ENCODE measurements at regions not wholly inside any gene's neighbourhood (a gene's known extent, or its start where the extent isn't known, plus 50 kb on each side); places are given as distances from the start of the nearest gene placed in this dataset.

GRCh38 chr1:38772026-38772425 lies 87.5 kb downstream of the RRAGC start:
- no peak for TF ChIP-seq RCOR1 (IDR thresholded peaks at IDR 0.05; ENCODE audit: borderline replicate concordance in 1 of 2, low read depth in 2 of 2, low read length in 2 of 2)
- TF ChIP-seq ZBTB40 (IDR thresholded peaks at IDR 0.05), result no peak
- no peak for TF ChIP-seq ZBTB40 (CRISPR knock-in tag; IDR thresholded peaks at IDR 0.05)
- no peak for TF ChIP-seq CTCF (IDR thresholded peaks at IDR 0.05 in 2 of 3, conservative IDR thresholded peaks at IDR 0.05 in 1 of 3; ENCODE audit: insufficient read depth in 2 of 3, low read depth in 1 of 3, low read length in 3 of 3)
- no peak for TF ChIP-seq RBM22 (IDR thresholded peaks at IDR 0.05; ENCODE audit: low read depth, low read length, poor library complexity, severe bottlenecking)
- TF ChIP-seq ZHX1 (conservative IDR thresholded peaks at IDR 0.05; ENCODE audit: low read length), result no peak
- no peak for TF ChIP-seq SRF (CRISPR knock-in tag; IDR thresholded peaks at IDR 0.05)
- TF ChIP-seq ZNF717 (CRISPR knock-in tag; IDR thresholded peaks at IDR 0.05), result no peak

All from K562 (cell line).